ENCODE measurements at regions not wholly inside any gene's neighbourhood (a gene's known extent, or its start where the extent isn't known, plus 50 kb on each side); places are given as distances from the start of the nearest gene placed in this dataset.

DNA sequence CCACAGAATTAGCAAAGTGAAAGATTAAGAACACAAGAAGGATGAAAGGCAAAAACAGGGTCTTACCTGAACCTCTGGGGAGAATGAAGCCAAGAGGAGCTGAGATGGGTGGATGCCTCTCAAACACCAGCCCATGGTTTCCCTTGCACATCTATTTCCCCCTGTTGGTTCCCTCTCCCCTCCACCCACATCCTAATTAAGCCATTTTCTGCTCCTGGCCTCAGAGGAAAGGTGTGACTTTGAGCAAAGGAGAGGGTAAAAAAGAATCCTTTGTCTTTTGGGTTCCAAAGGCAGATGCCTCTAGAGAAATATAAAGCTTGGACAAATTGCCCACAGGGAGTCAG, 214.9 kb downstream of the RAP2A start:
- Histone ChIP-seq H3K36me3 (no peaks in the 10 kb centered on the region), H3K27me3 (no peaks in the 10 kb centered on the region), H3K9me3 (no peaks in the 10 kb centered on the region), H3K4me3 (no peak overlapping the region), H3K4me1 (no peaks in the 10 kb centered on the region), H3K27ac (no peak overlapping the region)
- intact Hi-C loops (cut with DNase I): no loop called here
- TF ChIP-seq, protein P1, sequence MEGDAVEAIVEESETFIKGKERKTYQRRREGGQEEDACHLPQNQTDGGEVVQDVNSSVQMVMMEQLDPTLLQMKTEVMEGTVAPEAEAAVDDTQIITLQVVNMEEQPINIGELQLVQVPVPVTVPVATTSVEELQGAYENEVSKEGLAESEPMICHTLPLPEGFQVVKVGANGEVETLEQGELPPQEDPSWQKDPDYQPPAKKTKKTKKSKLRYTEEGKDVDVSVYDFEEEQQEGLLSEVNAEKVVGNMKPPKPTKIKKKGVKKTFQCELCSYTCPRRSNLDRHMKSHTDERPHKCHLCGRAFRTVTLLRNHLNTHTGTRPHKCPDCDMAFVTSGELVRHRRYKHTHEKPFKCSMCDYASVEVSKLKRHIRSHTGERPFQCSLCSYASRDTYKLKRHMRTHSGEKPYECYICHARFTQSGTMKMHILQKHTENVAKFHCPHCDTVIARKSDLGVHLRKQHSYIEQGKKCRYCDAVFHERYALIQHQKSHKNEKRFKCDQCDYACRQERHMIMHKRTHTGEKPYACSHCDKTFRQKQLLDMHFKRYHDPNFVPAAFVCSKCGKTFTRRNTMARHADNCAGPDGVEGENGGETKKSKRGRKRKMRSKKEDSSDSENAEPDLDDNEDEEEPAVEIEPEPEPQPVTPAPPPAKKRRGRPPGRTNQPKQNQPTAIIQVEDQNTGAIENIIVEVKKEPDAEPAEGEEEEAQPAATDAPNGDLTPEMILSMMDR (IDR thresholded peaks at IDR 0.05): no peak
- ATAC-seq (no peak), DNase-seq (no peak), FAIRE-seq (no peak)

DNA sequence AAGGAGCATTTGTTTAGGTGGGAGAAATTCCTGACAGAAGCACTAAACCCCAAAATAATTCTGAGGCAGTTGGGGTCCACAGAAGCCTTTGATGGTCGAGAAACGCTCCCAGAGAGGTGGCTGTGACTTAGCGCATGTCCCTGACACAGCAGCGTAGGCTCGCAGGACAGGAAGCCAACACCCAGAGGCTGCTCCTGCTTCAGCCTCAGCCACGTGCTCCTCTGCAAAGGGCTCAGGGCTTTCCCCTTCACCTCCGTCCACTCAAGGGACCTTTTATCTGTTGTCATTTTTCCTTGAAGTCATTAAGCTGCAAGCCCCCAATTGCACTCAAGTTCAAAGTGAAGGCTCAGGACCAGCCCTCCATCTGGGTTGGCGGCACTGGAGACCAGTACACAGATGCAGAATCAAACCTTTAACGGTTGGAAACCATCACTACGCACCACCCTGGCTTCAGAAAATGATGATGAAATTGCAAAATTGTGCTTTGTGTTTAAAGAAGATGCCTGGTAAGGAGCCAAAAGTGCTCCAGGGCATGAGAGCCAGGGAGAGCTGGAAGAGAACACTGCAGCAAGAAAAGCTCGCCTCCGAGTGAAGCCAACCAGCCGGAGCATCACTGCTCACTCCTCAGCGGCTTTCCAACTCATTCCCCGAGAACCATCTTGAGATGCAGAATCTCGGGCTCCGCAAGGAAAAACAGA, 219.6 kb downstream of the RAP2A start:
- no peaks in the 10 kb centered on the region for H3K36me3 ChIP-seq
- no peak overlapping the region for H3K4me3 ChIP-seq
- H3K27me3 ChIP-seq: no peaks in the 10 kb centered on the region
- H3K27ac ChIP-seq: no peak overlapping the region
- no peak for DNase-seq
- TF ChIP-seq, protein P1 (IDR thresholded peaks at IDR 0.05): no peak
- no peak for ATAC-seq
- intact Hi-C loops (cut with DNase I): no loop called here
- no peaks in the 10 kb centered on the region for H3K9me3 ChIP-seq
- no peaks in the 10 kb centered on the region for H3K4me1 ChIP-seq
- WGBS, 2 donors: 69 to 77% methylated on average over 17 of the region's 17 CpGs
- no peak for FAIRE-seq

DNA sequence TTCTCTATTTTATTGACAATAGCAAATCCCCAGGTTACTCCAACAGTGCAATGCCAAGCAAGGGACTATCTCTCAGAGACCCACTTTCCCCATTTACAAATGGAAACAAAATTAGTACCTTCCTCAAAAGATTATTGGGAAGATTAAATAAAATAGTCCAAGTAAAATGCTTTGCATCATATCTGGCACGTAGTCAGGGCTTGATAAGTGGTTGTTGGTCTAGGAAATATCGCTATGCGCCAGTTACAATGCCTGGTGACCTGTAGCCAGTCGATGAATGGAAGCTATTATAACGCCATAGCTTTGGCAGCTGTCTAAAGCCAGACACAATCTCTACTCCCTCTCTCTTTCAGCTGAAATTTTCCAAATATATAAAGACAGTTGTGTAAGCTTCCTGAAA, 220.3 kb downstream of the RAP2A start:
- FAIRE-seq: no peak
- Histone ChIP-seq H3K36me3 (no peaks in the 10 kb centered on the region), H3K4me3 (no peak overlapping the region), H3K4me1 (no peaks in the 10 kb centered on the region), H3K9me3 (no peaks in the 10 kb centered on the region), H3K27ac (no peak overlapping the region), H3K27me3 (no peaks in the 10 kb centered on the region)
- no peak for DNase-seq
- intact Hi-C loops (cut with DNase I): no loop called here
- ATAC-seq: no peak
- WGBS, 2 donors: 51 to 64% methylated on average over 5 of the region's 5 CpGs
- TF ChIP-seq, protein P1 (IDR thresholded peaks at IDR 0.05): no peak

DNA sequence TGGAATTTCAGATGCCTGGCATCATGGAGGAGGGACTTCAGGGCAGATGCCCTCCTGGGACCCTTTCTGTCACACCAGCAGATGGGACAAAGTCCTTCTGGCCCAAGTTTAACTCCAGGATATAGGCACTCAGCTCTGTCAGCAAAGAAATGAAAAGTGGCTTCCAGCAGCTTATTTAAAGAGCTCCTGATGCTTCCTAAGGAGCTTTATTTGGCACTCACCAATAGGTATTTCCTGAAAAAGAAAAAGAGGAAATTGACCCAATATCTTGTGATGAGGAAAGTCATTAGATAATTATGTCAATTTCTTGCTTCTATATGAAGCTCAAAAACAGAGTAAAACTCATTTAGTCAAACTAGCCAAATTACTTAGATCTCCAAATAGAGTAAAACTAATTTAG, 224.6 kb downstream of the RAP2A start:
- Histone ChIP-seq H3K27me3 (no peaks in the 10 kb centered on the region), H3K4me1 (no peaks in the 10 kb centered on the region), H3K4me3 (no peak overlapping the region), H3K27ac (no peak overlapping the region), H3K9me3 (no peaks in the 10 kb centered on the region), H3K36me3 (no peaks in the 10 kb centered on the region)
- no peak for ATAC-seq
- TF ChIP-seq, protein P1 (IDR thresholded peaks at IDR 0.05): no peak
- no peak for FAIRE-seq
- intact Hi-C loops (cut with DNase I): no loop called here
- DNase-seq: no peak

DNA sequence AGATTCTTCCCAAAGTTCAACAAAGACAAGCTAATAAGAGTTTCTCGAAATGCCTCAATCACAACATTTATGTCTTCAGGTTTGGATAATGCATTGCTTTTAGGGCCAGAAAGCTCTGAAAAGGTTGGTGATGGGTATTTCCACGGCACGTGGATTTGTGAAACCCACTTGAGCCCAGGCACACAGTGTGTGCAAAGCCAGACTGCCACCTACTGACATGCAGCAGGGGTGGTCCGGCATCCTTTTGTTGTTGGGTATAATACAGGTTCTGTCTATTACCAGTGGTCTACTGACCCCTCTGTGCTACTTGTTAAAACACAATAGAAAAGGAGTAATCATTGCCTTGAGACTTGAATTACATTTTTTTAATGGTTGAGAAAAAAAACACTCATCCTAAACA, 225.6 kb downstream of the RAP2A start:
- Histone ChIP-seq H3K27ac (no peak overlapping the region), H3K36me3 (no peaks in the 10 kb centered on the region), H3K4me1 (no peaks in the 10 kb centered on the region), H3K4me3 (no peak overlapping the region), H3K27me3 (no peaks in the 10 kb centered on the region), H3K9me3 (no peaks in the 10 kb centered on the region)
- WGBS, 2 donors: 35 to 42% methylated on average over 4 of the region's 4 CpGs
- DNase-seq (no peak), FAIRE-seq (no peak), ATAC-seq (no peak)
- intact Hi-C loops (cut with DNase I): no loop called here
- TF ChIP-seq, protein P1 (IDR thresholded peaks at IDR 0.05): no peak

All from pancreas (tissue), 10 donors.